Endodermal cell (in vitro differentiated cells): ENCODE measurements at regions not wholly inside any gene's neighbourhood (a gene's known extent, or its start where the extent isn't known, plus 50 kb on each side); places are given as distances from the start of the nearest gene placed in this dataset.

ENCODE experiments used
- DNase-seq: peaks from one replicate; pipeline ENCODE4 v3.0.0-alpha.2; 2017
- H3K27ac ChIP-seq: 2 replicates; pipeline ENCODE4 v1.5.1; 2013; ENCODE audit warnings: mild to moderate bottlenecking, low read depth, low read length, moderate library complexity
- H3K27me3 ChIP-seq: 2 replicates; pipeline ENCODE4 v1.6.1; 2013; ENCODE audit warnings: mild to moderate bottlenecking, low read length, moderate library complexity; ENCODE audit not compliant: insufficient read depth, control insufficient read depth, poor library complexity, severe bottlenecking
- H3K36me3 ChIP-seq: 2 replicates; pipeline ENCODE4 v1.7.0; 2013; ENCODE audit warnings: mild to moderate bottlenecking, low read length, moderate library complexity; ENCODE audit not compliant: control insufficient read depth, insufficient read depth
- H3K4me1 ChIP-seq: one replicate; pipeline ENCODE4 v1.7.0; 2013; ENCODE audit warnings: low read length; ENCODE audit not compliant: control insufficient read depth, insufficient read depth
- H3K4me3 ChIP-seq: 2 replicates; pipeline ENCODE4 v1.5.1; 2013; ENCODE audit warnings: mild to moderate bottlenecking, low read length, moderate library complexity
- H3K9ac ChIP-seq: 2 replicates; pipeline ENCODE4 v1.6.1; 2013; ENCODE audit warnings: mild to moderate bottlenecking, low read length, moderate library complexity; ENCODE audit not compliant: poor library complexity, severe bottlenecking; ENCODE audit errors: extremely low read depth
- H3K9me3 ChIP-seq: 2 replicates; pipeline ENCODE4 v1.6.1; 2013; ENCODE audit warnings: mild to moderate bottlenecking, low read length, moderate library complexity; ENCODE audit not compliant: control insufficient read depth
- H3K27ac Mint-ChIP-seq: 2 replicates; pipeline ENCODE4 v1.8.0; 2020; ENCODE audit warnings: mixed read lengths
- H3K27me3 Mint-ChIP-seq: 2 replicates; pipeline ENCODE4 v1.8.0; 2021; ENCODE audit warnings: mild to moderate bottlenecking, mixed read lengths; ENCODE audit not compliant: insufficient read depth
- H3K36me3 Mint-ChIP-seq: 2 replicates; pipeline ENCODE4 v1.8.0; 2020; ENCODE audit warnings: low read depth, mixed read lengths
- H3K4me1 Mint-ChIP-seq: 2 replicates; pipeline ENCODE4 v1.8.0; 2020; ENCODE audit warnings: mixed read lengths
- H3K4me3 Mint-ChIP-seq: 2 replicates; pipeline ENCODE4 v1.8.0; 2020; ENCODE audit warnings: mild to moderate bottlenecking, moderate library complexity, mixed read lengths
- H3K9me3 Mint-ChIP-seq: 2 replicates; pipeline ENCODE4 v1.8.0; 2020; ENCODE audit warnings: mild to moderate bottlenecking, mixed read lengths
- WGBS, 2 experiments: methylation state at CpG; one replicate each; pipeline versions ENCODE4 v1.1.5 to v1.1.7; 2013; ENCODE audit warnings: missing lambda C conversion rate in 2 of 2, mixed read lengths in 1 of 2; ENCODE audit not compliant: insufficient coverage in 1 of 2, insufficient read length in 1 of 2; 5-methylcytosine and 5-hydroxymethylcytosine counted together
- TF ChIP-seq, protein P1 (sequence below): fragments of 200-600 bp; sonication (generic); conservative IDR thresholded peaks from 2 replicates; pipeline ENCODE4 v1.5.0; 2021; ENCODE audit warnings: antibody characterized with exemption, mild to moderate bottlenecking

DNA sequence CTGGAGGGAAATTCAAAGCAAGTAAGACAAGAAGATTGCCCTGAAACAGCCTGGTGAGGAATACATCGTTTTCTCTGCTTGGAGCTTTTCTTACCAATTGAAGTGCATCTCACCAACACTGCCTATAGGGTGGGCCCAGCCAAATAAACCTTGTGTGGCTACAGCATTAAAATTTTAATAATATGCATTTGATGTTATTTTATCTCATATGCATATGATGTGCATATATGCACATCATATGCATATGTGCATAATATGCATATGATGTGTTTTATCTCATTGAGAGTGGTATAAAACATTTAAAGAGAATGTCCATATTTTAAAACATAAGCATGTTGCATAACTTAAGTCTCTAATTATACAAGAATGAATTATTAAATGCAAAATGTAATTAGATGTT is 328.6 kb upstream of the ARID1B start:
- no peaks in the 10 kb centered on the region for H3K4me1 ChIP-seq
- no peak overlapping the region for H3K9ac ChIP-seq
- TF ChIP-seq, protein P1, sequence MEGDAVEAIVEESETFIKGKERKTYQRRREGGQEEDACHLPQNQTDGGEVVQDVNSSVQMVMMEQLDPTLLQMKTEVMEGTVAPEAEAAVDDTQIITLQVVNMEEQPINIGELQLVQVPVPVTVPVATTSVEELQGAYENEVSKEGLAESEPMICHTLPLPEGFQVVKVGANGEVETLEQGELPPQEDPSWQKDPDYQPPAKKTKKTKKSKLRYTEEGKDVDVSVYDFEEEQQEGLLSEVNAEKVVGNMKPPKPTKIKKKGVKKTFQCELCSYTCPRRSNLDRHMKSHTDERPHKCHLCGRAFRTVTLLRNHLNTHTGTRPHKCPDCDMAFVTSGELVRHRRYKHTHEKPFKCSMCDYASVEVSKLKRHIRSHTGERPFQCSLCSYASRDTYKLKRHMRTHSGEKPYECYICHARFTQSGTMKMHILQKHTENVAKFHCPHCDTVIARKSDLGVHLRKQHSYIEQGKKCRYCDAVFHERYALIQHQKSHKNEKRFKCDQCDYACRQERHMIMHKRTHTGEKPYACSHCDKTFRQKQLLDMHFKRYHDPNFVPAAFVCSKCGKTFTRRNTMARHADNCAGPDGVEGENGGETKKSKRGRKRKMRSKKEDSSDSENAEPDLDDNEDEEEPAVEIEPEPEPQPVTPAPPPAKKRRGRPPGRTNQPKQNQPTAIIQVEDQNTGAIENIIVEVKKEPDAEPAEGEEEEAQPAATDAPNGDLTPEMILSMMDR = no peak
- no peak overlapping the region for H3K4me3 ChIP-seq
- no peaks in the 10 kb centered on the region for H3K9me3 Mint-ChIP-seq
- no peaks in the 10 kb centered on the region for H3K36me3 Mint-ChIP-seq
- no peaks in the 10 kb centered on the region for H3K27me3 Mint-ChIP-seq
- H3K4me3 Mint-ChIP-seq = no peak overlapping the region
- H3K9me3 ChIP-seq = no peaks in the 10 kb centered on the region
- no peaks in the 10 kb centered on the region for H3K27me3 ChIP-seq
- no peak for DNase-seq
- H3K36me3 ChIP-seq = no peaks in the 10 kb centered on the region
- no peak overlapping the region for H3K27ac ChIP-seq
- no peaks in the 10 kb centered on the region for H3K4me1 Mint-ChIP-seq
- no peak overlapping the region for H3K27ac Mint-ChIP-seq
- 89% methylated on average over 1 of the region's 1 CpG; no CpG with 5 or more reads in 1 of the 2 experiments for WGBS, 2 experiments

GRCh38 chr6:156440688-156441087 is 336.5 kb upstream of the ARID1B start:
- no peak overlapping the region for H3K27ac Mint-ChIP-seq
- no peaks in the 10 kb centered on the region for H3K27me3 ChIP-seq
- no peaks in the 10 kb centered on the region for H3K27me3 Mint-ChIP-seq
- no peak overlapping the region for H3K4me3 Mint-ChIP-seq
- no peak overlapping the region for H3K27ac ChIP-seq
- H3K9me3 Mint-ChIP-seq = peaks cover 2% of the 10 kb centered on the region
- H3K9ac ChIP-seq = no peak overlapping the region
- no peaks in the 10 kb centered on the region for H3K36me3 Mint-ChIP-seq
- no peak for DNase-seq
- H3K9me3 ChIP-seq = no peaks in the 10 kb centered on the region
- H3K4me3 ChIP-seq = no peak overlapping the region
- peaks cover 10% of the 10 kb centered on the region for H3K4me1 Mint-ChIP-seq
- H3K4me1 ChIP-seq = no peaks in the 10 kb centered on the region
- H3K36me3 ChIP-seq = no peaks in the 10 kb centered on the region
- TF ChIP-seq, protein P1 = no peak
- 75 to 88% methylated on average over 1 to 2 of the region's 2 CpGs for WGBS, 2 experiments

DNA sequence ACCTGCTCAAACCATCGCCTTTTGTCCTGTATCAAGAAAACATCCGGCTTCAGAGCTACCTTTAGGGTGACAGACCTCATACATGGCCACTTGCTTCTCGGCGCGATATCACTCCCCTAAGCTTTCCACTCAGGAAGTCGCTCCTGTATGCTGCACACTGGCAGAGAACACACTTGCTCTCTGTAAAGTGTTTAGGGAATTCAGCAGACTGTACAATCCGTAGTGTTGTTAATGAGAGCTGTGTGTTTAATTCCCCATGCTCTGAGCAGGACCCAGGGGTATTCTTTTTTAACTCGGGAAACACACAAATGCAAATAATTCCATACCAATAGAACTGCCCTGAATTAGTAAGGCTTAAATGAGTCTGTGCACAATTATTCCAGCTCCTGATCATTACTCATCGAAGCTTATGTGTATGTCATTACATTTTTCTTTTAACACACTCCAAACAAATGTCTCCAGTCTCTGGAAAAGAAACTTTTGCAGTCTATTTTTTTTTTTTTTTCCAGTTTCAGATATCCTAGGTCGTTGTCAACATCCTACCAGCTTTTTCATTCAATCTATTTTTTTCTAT is 338.7 kb upstream of the ARID1B start:
- Histone ChIP-seq H3K4me1 (no peaks in the 10 kb centered on the region), H3K27ac (no peak overlapping the region), H3K4me3 (no peak overlapping the region), H3K9ac (no peak overlapping the region), H3K9me3 (peaks cover 7% of the 10 kb centered on the region), H3K27me3 (no peaks in the 10 kb centered on the region), H3K36me3 (no peaks in the 10 kb centered on the region)
- Mint-ChIP-seq H3K36me3 (no peaks in the 10 kb centered on the region), H3K27ac (no peak overlapping the region), H3K4me3 (no peak overlapping the region), H3K4me1 (peaks cover 10% of the 10 kb centered on the region), H3K9me3 (peaks cover 7% of the 10 kb centered on the region), H3K27me3 (no peaks in the 10 kb centered on the region)
- TF ChIP-seq, protein P1 = no peak
- DNase-seq = no peak
- 88 to 100% methylated on average over 3 to 10 of the region's 10 CpGs for WGBS, 2 experiments
